Activated T-cell treated with anti-CD3 and anti-CD28 coated beads for 24 hours (primary cell): ENCODE measurements at regions not wholly inside any gene's neighbourhood (a gene's known extent, or its start where the extent isn't known, plus 50 kb on each side); places are given as distances from the start of the nearest gene placed in this dataset.

ENCODE experiments used
- DNase-seq: peaks from one replicate; pipeline ENCODE4 v3.0.0-alpha.2; 2020; ENCODE audit warnings: low read depth

DNA sequence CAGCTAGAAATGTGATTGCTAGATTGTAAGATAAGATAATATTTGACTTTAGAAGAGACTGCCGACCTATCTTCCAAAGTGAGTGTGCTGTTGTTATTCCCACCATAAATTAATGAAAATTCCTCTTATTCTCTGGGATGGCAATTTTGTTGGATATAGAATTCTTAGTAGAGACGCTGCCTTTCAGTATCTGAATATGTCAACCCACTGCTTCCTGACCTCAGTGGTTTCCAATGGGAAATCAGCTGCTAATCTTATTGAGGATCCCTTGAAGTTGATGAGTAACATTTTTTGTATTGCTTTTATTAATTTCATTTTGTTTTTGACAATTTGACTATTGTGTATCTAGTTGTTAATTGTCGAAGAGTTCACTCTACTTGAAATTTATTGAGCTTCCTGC, 313.0 kb downstream of the BMP2 start:
- DNase-seq: no peak

DNA sequence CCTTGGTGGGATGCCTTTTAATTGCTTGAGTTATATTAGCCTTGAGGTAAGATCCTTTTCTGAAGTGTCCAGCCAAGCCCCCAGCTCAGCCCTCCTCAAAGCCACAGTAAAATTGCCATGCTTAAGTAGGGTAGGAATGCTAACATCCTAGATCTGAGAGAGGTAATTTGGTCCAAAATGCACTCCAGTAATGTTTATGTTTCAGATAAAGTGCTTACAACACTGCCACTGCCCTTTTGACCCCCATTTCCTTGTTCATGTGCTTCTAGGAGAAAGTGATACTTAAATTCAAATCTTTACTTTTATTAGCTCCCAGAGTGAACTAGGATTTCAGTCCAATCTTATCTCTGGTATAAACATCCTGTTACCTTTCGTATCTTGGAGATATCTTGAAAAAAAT, 318.0 kb downstream of the BMP2 start:
- DNase-seq: no peak

DNA sequence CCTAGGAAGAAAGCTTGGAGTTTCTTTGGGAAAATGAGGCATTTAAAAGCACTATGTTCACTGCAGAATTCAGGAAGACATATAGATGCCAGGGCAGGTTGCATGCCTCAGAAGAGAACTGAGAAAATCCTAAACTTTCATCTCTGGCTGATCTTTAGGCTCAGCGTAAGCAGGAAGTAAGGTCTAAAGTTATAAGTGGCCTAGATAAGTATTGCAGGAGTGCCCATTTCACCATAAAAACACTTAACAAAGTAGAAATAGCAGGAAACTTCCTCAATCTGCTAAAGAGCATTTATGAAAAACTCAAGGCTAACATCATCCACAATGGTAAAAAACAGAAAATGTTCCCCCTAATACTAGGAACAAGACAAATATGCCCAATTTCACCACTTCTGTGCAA, 320.3 kb downstream of the BMP2 start:
- DNase-seq: no peak

DNA sequence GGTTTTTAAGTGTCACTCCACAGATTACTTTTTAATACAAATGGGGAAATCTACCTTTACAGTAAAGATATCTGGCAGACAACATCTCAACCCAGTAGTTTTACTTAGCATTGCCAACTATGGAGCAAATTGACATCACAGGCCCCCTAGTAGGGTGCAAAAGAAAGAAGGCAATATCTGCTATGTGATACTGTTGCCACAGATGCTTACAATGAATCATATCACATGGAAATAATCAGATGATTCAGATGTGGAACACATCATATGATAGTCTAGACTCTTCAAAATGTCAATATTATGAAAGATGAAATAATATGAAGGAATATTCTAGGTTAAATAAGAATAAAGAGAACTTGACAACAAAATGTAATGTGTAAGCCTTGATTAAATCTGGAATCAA, 322.5 kb downstream of the BMP2 start:
- no peak for DNase-seq

DNA sequence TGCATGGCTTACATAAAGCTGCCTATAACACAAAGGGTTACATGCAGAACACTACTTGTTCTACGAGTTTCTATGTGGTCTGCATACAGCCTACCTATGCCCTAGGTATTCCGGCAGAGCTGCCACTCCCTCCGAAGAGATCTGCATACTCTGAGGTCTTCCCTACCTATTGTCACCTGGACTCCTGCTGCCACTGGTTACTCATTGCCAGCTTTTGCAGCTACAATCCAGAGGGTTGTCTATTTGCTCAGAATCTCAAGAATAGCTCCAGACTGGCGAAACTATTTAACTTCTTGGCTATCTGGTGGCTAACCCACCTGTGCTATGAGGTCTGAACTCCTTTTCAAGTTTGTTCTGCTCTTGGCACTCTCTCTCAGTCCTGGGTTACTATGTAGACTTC, 323.3 kb downstream of the BMP2 start:
- DNase-seq: no peak

DNA sequence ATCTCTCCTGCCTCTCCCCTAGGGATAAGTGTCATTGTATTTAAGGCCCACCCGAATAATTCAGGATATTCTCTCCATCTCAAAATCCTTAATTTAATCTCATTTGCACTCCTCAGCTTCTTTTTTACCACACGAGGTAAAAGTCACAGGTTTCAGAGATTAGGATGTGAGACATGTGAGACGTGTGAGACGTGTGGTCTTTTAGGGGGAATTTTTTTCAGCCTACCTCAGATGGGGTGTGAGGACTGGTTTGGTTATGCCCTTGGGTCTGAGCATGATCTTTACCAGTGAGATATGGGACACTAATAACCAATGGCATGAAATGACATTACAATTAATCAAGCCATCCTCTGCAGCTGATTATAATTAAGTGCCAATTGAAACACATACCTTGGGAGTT, 324.2 kb downstream of the BMP2 start:
- DNase-seq: no peak

DNA sequence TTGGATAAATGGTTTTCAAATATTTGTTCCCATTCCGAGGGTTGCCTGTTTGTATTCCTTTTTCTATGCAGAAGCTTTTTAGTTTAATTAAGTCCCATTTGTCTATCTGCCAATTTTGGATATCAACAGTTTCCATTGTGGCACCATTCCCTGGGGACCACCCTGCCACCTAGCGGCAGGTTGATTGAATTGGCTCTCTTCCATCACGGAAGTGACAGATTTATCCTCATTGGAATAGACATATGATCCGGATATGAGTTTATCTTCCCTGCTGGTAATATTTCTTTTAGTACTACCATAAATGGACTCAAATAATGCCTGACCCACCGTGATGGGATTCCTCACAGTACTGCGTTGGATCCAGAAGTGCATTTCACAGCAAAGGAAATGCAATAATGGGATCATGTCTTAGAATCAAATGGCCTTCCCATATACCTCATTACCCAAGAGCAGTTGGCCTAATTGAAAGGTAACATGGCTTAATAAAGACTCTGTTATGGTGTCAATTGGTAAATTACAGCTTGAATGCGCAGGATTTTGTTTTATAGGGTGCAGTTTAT, 327.0 kb downstream of the BMP2 start:
- no peak for DNase-seq

DNA sequence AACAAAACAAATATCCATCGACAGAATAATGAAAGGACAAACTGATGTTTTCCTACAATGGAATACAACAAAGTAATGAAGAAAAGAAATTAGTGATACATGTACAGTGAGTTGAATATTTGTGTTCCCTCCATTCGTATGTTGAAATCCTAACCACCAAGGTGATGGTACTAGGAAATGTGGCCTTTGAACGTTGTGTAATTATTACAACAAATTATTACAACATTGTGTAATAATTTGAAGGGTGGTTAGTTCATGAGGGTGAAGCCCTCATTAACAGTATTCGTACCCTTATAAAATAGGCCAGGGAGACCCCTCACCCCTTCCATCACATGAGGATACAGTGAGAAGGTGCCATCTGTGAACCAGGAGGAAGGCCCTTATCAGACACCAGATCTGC, 339.4 kb downstream of the BMP2 start:
- DNase-seq: no peak

DNA sequence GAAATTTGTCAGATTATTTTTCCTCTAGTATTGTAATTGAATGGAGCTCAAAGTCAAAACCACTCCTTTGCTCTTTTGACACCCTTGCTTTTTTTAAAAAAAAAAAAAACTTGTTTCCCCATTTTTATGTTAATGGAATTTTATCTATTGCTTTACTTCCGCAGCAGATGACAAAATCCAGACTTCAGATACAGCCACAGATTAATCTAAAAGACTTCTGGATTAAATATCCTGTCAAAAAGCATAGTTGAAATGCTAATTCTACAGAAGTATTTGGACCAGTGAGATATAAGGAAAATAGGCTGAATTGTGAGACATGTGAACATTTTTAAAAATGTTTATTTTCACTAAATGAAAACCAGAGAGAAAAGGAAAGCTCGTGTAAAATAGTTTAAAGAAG, 341.4 kb downstream of the BMP2 start:
- DNase-seq: no peak

DNA sequence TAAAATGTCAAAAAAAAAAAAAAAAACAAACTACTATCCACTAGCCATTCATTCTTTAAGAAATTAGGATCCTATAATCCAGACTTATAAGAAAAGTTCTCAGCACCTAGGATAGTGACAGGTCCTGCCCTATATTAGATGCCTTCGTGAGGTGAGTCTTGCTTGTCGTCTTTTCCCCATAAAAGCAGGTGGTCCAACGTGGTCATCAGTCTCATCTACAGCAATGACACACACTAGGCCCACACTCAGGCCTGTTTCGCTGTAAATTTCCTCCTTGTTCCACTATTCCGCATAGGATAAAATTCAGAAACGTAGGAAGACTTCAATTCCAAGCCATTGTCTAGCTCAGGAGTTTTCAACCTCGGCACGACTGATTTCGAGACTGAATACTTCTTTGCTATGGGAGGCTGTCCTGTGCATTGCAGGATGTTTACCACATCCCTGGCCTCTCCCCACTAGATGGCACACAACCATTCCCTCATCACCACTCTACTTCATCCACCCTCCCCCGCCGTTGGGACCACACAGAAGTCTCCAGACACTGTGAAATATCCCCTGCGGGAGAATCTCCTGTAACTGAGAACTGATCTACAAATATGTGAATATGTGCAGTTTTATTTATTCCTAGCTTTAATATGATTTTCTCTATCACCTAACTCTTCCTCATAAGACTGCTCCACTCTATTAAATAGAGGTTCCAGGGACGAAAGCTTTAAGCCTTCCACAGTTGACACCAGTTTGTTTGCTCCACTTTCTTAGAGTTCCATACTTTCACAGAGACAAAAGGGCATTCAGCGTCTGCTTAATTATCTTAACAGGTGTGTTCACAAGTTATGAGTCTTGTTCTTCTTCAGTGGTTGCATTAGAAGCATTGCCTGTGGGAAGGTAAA, 346.3 kb downstream of the BMP2 start:
- no peak for DNase-seq

DNA sequence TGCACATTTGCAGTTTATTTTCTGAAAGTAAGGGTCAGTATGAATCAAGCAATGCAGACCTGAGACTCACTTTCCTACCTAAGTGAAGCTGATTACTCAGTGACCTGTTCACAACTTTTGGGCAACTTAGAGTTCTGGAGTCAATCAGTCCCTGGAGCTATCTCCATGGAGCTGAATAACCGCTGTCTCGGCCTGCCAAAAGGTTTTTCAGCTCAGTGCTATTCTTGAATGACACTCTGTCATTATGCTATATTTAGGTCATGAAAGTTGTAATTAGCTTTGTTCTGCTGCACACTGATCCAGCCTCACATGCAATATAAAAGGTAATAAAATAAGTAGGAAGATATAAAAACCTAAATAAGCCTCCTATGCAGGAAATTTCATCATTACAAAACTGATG, 356.0 kb downstream of the BMP2 start:
- DNase-seq: no peak

DNA sequence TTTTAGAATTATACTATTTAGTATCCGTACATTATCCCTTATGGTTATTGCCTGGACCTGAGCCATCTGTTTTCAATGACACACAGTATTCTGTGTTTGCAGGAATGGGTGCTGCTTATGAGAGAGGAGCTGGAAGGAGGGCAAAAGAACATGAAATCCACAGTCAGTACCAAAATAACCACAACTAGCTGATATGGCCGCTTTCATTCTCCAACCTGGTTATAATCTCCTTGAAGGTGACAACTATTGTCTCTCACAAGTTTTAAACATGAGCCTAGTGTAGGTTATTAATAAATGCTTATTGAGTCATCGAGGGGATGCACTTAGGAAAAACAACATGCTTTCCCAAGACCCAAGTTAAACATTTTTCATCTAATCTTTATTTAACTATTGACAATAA, 356.6 kb downstream of the BMP2 start:
- DNase-seq: no peak

DNA sequence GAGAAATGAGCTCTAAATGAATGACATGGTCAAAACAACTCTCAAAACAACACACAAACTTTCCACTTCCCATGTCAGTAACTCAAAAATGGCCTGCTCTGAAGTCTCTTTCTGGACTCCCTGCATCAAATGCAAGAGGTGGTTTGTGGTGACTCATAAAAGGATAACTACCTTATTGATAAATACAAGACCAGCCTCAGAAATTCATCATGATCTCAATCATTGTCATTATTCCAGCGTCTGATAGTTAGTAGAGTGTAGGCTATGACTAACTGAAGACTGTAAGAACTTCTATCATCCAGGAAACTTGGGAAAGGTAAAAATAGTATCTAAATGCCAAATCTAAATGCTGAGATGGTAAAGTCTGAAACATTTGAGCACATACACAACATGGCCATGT, 369.4 kb downstream of the BMP2 start:
- no peak for DNase-seq

DNA sequence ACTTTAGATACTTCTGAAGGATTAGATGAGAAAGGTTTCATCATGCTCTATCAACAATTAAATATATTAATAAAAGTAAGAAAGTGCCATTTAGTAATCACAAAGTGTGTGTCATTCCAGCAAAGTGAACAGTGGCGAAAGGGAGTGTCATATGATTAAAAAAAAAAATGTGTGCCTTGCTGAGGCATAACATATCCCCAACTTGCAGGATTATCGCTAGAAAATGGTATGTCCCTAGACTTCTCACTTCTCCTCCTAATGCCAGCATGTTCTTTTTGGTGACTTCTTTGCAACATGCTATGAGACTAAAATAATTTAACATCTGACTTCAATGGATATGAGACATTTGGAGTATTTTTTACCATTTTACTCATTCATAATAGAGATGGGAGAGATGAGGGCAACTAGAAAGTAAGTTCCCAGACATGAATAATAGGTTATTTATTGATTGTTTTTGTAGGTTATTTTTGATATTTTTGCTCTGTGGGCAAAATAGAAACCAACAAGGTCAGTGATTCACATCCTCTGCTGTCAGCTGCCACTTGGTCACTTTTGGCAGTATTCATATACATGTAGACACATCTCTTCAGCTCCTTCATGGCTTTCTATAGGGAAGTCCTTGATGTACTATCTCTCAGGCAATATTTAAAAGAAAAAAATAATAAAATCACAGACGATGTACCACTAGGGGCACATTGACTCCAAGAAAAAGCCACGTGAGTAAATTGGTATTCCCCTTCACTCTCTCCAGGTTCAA, 370.1 kb downstream of the BMP2 start:
- DNase-seq: no peak

DNA sequence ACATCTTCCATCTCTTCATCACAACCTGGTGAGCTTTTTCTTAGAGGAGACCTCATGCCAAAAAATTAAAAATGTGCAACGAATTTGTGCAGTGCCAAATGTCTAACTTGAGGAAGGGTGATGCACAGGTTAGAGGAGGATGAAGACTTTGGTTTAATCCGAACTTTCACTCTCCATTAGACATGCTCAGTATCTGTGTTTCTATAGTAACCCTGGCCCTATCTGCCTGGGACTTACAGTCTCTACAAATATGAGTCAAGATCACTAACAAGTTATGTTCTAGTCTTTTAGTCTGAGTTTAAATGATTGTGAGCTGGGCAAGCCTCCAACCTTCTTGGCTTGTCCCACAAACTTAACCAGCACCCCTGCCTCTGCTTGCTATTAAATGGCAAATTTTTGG, 377.0 kb downstream of the BMP2 start:
- DNase-seq: no peak

DNA sequence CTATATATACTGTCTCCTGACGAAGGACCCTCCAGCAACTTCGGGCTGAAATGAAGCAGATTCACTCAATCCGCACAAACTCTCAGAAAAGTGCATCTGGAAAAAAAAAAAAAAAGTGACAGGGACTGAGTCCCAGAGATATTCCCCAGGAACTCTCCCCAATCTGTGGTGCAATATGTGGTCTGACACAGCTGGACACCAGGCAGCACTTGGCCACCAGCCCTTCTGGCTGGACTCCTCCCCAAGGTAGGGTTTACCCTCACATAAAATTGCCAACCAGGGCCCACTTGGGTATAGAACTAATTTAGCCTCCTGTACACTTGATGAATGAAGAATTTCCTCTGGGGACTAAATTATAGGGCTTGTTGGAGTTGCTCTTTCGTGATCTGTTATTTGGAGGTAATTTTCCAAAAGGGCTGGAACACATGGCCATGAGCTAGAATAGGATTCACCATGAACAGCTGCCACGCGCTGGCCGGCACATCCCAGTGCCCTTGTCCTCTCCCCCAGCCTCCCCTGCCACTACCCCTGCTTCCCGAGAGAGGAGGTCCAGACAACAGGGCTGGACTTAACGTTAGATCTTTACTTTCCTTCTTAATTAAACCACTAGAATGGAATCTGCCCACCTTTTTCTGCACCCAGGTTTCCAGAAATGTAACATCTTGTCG, 379.2 kb downstream of the BMP2 start:
- no peak for DNase-seq

DNA sequence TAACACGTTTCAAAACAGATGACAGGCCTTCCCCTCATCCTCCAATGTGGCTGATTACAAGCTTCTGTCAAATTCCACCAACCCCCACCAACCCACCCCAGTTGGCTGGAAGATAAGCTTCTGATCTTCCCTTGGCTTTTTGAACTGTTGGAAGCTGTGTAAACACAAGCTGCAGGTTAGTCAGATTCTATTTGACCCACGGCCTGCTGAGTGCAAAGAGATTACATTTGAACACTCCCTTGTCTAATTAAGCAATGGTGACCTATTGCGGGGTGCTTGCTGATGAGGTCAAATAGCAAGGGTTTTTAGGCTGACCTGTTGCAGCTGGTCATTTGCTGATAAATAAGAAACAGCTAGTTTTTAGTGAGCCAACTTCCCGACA, 379.7 kb downstream of the BMP2 start:
- no peak for DNase-seq

DNA sequence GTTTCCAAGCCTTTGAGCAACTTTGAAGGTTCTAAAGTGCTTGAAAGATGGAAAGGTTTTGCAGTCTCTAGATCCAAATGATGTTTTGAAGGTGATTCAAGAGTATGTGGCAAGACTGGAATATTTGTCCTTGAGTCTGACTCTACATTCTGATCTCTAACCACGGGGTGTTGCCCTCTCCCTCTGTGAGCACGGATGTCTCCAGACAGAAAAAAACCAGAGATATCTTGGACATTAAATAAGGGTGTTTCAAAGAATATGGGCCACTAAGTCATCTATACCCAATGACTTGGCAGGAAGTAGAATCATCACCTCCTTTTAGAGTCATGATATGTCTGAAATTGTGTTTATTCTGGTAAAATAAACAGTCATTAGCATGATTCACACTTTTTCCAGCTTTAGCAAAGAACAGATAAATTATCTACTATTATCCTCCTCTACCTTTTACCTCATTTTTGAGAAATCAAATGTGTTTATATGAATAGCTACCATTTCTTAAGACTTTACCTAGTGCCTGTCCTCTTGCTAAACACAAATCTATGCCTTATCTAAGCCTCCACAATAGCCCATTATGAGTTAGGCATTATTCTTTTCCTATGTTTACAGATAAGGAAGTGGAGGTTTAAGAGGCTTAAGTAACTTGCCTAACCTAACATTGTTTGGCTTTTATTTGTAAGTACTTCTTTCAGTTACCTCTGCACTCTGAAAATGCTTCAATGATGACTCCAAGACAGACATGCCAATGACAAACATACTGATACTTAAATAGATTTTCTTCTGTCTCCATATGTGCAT, 384.4 kb downstream of the BMP2 start:
- no peak for DNase-seq

DNA sequence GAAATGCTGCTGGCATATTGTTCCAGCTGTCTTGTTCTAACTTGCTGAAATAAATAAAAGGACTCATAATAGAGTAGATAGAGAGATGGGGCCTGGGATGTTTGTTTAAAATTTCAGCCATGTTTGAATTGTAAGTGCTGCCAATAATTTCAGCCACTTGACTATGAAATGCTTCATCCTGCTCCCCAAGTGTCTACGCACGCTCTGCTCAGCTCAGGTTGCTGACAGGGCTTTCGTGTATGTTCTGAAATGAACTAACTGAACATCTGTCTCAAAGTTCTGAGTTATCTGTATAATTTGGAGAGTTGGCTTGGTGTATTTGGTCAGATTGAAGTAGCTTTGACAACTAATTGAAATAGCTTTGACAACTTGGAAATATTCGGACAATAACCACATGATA, 387.8 kb downstream of the BMP2 start:
- DNase-seq: no peak

DNA sequence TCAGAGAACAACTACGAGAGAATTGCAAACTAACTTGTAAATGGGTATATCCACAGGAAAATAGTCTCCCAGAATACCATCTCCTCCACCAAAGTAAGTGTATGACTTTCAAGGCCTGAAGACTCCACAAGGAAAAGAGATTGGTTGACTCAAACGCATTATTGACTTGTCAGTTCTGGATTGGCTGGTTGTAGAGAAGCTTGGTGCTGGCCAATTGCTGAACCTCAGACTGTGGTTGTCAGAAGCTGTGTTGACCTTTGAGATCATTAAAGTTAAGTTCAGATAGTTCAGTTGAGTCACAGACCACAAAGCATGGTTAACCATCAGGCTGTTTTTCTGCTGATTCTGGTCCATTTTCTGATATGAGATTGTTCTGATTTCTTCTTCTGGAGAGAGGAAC, 388.3 kb downstream of the BMP2 start:
- no peak for DNase-seq

DNA sequence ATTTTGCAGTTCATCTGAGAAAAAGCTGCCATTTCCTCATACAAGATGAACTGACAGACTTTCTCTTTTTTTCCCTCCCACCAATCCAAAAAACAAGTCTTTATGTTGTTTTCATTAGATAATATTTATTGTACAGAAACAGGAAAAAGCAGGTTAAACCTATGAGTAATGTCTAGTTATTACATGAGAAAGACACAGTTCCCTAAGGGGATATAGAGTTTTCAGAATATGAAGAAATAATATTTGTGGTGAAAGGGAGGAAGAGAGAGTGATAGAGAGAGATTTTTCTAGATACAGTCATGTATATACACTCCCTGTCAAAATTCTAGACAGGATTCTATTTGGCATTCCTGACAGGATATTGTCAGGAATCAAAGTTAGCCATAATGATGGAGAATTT, 392.4 kb downstream of the BMP2 start:
- no peak for DNase-seq

DNA sequence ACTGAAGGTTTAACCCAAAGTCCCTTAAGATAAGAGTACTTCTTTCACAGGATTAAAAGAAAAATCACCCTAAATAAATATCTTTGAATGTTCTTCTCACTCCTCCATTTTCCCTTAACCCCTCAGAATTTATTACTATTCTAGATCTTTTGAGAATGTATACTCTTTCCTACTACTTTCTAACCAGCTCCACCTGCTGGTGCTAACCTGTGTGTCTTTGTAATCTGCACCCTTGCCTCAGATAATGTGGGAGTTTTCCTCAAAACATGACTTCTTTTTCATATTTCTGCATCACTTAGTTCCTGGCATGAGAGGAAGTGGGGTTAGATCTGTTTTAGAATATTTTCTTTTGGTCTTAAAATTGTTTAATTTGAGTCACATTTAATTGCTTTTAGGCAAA, 394.2 kb downstream of the BMP2 start:
- DNase-seq: no peak
